CD4-positive, alpha-beta T cell treated with Interleukin-21 for 1 hour (primary cell): ENCODE measurements at regions not wholly inside any gene's neighbourhood (a gene's known extent, or its start where the extent isn't known, plus 50 kb on each side); places are given as distances from the start of the nearest gene placed in this dataset.
"Not testable (repeated sequence)": the region's sequence is repeated elsewhere in the genome, so short reads cannot be mapped to it uniquely, and the experiment has no call there.

Experiments
- DNase-seq: peaks from one replicate; pipeline ENCODE4 v3.0.0-alpha.2; 2020

- not testable (repeated sequence) for DNase-seq
These were observed 415.5 kb downstream of the FOXD4L4 start for GRCh38 chr9:66152406-66152805.

DNA sequence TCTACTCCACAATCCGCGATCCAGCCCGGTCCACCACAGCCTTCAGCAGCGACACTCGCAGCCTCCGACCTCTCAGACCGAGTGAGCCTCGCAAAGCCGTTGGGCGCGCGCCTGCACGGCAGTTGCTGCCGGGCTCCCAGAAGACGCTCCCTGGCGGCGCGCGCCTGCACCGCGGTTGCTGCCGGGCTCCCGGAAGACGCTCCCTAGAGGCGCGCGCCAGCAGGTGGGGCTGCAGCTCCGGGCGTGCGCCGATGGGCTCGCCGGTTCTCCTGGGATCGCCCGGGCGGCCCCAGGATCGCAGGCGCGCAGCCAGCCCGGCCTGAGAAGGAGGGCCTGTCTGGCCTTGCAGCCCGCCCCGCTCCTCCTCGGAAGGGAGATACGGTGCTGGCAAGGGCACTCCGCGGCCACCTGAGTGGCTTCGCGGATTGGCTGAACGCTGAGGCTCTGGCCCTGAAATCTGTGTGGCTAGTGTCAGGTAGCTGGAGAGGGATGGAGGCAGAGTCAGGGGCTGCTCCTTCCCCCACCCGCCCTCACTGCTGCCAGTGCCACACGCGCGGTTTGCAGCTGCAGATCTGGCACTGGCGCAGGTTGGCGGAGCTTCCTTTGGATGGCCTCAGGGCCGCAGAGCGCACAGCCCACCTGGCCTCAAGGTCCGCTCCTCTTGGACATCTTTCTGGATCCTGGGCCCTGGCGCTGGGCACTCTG, 416.2 kb downstream of the FOXD4L4 start:
- DNase-seq: peak; percentile 31

- not testable (repeated sequence) for DNase-seq
These were observed 417.2 kb downstream of the FOXD4L4 start for GRCh38 chr9:66153971-66154691.

DNA sequence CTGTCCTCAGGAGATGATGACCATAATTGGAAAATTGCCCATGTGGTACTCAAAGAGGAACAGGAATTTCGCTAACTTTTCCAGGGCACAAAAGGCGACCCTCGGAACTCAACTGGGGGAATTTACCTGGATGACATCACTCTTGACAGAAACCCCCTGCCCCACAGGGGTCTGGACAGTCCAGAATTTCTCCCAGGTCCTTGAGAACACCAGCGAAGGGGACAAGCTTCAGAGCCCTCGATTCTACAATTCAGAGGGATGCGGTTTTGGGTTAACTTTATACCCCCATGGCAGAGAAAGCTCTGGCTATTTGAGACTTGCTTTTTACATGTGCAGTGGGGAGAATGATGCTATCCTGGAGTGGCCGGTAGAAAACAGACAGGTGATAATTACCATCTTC, 445.4 kb downstream of the FOXD4L4 start:
- not testable (repeated sequence) for DNase-seq

GRCh38 chr9:66183648-66184047, 446.7 kb downstream of the FOXD4L4 start:
- DNase-seq: not testable (repeated sequence)

DNA sequence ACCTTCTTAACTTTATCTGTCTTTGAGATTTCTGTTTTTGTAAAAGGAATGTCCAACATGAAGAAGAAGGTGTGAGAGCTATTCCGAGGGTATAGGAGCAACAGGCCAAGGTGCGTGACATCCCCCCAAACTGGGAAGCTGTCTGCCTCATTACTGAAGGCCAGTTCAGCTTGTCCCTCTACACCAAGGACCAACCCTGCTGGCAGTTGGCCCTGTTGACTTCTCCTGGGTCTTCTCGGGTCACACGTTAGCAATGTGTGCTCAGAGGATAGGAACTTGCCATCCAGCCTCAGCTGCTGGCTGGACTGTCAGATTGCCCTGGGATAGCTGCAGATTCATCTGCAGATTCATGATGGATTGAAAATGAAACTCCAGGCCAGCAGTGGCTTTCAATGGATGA, 460.3 kb downstream of the FOXD4L4 start:
- not testable (repeated sequence) for DNase-seq

DNA sequence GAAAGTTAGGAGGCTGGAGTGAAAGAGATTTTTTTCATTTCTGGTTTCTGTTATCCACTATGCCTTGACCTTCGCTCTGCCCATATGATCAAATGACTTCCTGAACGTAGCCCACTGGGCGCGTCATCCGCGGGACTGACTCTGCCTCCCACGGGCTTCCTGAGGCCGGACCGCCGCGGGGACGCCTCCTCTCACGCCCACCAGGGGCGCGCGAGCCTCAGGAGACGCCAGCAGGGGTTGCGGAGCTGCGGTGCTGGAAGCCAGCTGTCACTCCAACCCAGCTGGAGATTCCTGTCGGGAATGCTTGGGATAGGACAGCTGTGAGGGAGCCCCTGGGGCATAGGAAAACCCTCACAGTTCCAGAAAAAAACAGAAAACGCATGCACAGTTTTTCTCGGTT, 461.5 kb downstream of the FOXD4L4 start:
- DNase-seq: not testable (repeated sequence)

DNA sequence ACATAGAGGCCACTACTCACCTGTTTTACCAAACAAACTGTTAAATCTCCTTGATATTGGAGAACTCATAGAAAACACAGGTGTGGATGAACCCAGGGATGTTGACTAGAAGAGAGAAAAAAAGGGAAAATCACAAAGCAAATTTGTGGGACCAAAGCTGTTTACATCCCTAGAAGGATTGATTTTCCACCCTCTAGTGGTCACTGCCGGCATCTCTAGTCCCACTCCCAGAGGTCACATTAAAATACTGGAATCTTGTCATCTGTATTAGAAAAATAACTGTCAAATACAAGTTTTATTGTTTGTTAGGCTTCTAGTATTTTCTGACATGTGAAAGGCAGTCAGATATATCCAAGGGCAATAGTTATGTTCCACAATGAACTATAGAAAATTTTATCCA, 469.7 kb downstream of the FOXD4L4 start:
- DNase-seq: not testable (repeated sequence)

GRCh38 chr9:66207914-66208313, 471.0 kb downstream of the FOXD4L4 start:
- DNase-seq: not testable (repeated sequence)

- DNase-seq: not testable (repeated sequence)
These were observed 507.8 kb downstream of the FOXD4L4 start for GRCh38 chr9:66244763-66245162.

GRCh38 chr9:66245481-66245880, 508.5 kb downstream of the FOXD4L4 start:
- not testable (repeated sequence) for DNase-seq

DNA sequence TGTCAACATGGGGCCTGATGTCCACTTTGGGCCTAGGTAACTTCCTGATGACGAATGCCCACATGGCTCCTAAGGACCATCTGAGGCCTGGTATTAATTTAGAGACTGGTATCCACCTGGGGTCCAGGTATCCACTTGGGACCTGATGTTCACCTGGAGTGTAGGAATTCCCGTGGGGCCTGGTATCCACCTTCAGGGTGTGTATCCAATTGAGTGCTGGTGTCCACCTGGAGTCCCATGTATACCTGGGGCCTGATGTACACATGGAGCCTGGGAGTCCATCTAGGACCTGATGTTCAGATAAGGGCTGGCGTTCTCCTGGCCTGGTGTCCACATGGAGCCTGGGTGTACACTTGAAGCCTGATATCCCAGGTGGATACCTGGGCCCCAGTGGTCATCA, 520.6 kb downstream of the FOXD4L4 start:
- not testable (repeated sequence) for DNase-seq

GRCh38 chr9:66261576-66261975, 524.6 kb downstream of the FOXD4L4 start:
- DNase-seq: not testable (repeated sequence)

GRCh38 chr9:66263621-66264020, 526.7 kb downstream of the FOXD4L4 start:
- DNase-seq: not testable (repeated sequence)

- DNase-seq: not testable (repeated sequence)
These were observed 527.8 kb downstream of the FOXD4L4 start for GRCh38 chr9:66264786-66265185.

DNA sequence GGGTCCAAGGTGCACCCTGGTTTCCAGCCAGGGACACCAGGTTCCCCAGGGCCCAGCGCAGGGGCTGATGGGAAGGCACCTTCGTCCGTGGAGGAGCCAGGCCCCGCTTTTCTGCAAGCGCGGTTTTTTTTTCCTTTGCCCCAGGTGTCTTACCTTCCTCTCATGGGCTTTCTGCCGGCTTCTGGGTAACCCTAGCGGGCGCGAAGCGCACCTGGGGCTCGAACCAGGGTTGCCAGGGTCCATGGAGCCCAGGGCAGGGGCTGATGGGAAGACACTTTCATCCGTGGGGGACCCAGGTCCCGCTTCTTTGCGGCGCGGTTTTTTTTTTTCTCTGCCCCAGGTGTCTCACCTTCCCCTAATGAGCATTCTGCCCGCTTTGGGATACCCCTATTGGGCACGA, 529.3 kb downstream of the FOXD4L4 start:
- peak; percentile 42 for DNase-seq

- not testable (repeated sequence) for DNase-seq
These were observed 530.0 kb downstream of the FOXD4L4 start for GRCh38 chr9:66266856-66267430.

- DNase-seq: peak; percentile 67
These were observed 530.7 kb downstream of the FOXD4L4 start for GRCh38 chr9:66267684-66268083.

- peak; percentile 18 for DNase-seq
These were observed 532.1 kb downstream of the FOXD4L4 start for GRCh38 chr9:66269024-66269423.

GRCh38 chr9:66269783-66270182, 532.8 kb downstream of the FOXD4L4 start:
- peak; percentile 84 for DNase-seq

GRCh38 chr9:66278809-66279208, 541.9 kb downstream of the FOXD4L4 start:
- DNase-seq: not testable (repeated sequence)
